ENCODE measurements at regions not wholly inside any gene's neighbourhood (a gene's known extent, or its start where the extent isn't known, plus 50 kb on each side); places are given as distances from the start of the nearest gene placed in this dataset.

DNA sequence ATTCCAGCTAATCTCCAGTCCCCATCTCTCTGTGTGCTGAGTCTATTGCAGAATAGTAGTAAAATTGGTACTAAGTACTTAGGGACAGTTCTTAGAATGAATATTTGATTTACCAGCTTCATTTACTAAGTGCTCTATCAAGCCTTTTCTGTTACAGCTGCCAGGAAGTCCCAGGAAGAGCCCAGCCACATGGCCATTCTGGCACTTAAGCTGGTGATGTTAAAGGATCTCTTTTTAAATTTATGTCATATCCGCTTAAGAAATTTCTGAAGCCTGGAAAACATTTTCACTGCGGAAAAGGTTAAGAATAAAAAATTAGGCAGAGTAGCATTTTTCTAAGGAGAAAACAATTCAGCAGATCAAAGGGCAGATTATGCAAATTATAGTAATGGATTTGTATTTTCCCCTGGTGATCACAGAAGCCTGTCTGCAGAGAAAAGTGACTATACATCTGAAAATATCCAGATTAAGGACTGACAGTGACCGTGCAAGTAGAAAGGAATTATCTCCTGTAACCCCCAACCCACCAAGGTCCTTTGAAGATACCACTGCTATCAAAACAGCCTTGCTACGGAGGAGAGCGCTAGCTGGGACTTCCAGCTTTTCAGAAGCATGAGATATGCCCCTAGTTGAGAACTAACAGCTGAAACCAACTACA lies 260.8 kb downstream of the SH3BP4 start:
- TF ChIP-seq, protein P1, sequence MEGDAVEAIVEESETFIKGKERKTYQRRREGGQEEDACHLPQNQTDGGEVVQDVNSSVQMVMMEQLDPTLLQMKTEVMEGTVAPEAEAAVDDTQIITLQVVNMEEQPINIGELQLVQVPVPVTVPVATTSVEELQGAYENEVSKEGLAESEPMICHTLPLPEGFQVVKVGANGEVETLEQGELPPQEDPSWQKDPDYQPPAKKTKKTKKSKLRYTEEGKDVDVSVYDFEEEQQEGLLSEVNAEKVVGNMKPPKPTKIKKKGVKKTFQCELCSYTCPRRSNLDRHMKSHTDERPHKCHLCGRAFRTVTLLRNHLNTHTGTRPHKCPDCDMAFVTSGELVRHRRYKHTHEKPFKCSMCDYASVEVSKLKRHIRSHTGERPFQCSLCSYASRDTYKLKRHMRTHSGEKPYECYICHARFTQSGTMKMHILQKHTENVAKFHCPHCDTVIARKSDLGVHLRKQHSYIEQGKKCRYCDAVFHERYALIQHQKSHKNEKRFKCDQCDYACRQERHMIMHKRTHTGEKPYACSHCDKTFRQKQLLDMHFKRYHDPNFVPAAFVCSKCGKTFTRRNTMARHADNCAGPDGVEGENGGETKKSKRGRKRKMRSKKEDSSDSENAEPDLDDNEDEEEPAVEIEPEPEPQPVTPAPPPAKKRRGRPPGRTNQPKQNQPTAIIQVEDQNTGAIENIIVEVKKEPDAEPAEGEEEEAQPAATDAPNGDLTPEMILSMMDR (IDR thresholded peaks at IDR 0.05): no peak
- TF ChIP-seq POLR2A (IDR thresholded peaks at IDR 0.05): no peak
